NCI-H1092 (cell line): ENCODE measurements at regions not wholly inside any gene's neighbourhood (a gene's known extent, or its start where the extent isn't known, plus 50 kb on each side); places are given as distances from the start of the nearest gene placed in this dataset.

ENCODE experiments used
- DNase-seq: peaks from one replicate; lab custom pipeline; 2025; lab: John Stamatoyannopoulos, UW

DNA sequence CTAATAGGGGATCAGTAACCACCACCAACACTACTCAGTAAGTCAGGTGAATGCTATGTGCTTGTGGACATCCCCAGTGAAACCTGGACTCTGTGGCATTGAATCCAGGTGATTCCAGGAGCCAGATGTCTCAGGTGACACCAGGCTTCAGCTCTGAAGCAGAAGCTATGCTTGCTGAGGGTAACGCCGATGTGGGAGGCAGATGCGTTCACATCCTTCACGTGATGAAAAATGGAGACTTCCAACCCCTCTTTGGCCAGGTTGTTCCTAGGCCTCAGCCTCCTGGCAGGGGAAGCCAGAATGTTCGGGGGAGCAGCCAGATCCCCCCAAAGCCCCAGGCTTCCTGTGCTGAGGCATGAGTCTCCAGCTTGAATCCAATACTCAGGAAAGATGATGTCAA is 209.8 kb upstream of the PDE10A start:
- no peak for DNase-seq

- no peak for DNase-seq
Observed at GRCh38 chr6:165872311-165872710, 209.3 kb upstream of the PDE10A start.

- no peak for DNase-seq
Observed at GRCh38 chr6:165871571-165871970, 208.5 kb upstream of the PDE10A start.

DNA sequence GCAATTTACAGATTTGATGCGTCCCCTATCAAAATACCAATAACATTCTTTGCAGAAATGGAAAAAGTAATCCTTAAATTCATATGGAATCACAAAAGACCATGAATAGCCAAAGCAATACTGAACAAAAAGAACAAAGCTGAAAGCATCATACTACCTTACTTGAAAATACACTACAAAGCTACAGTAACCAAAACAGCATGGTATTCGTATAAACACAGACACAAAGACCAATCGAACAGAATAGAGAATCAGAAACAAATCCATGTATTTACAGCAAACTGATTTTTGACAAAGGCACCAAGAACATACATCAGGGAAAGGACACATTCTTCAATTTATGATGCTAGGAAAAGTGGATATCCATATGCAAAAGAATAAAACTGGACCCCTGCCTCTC is 206.5 kb upstream of the PDE10A start:
- DNase-seq, result no peak

- DNase-seq, result no peak
Observed at GRCh38 chr6:165864925-165865324, 201.9 kb upstream of the PDE10A start.

GRCh38 chr6:165864218-165864617 is 201.2 kb upstream of the PDE10A start:
- no peak for DNase-seq

DNA sequence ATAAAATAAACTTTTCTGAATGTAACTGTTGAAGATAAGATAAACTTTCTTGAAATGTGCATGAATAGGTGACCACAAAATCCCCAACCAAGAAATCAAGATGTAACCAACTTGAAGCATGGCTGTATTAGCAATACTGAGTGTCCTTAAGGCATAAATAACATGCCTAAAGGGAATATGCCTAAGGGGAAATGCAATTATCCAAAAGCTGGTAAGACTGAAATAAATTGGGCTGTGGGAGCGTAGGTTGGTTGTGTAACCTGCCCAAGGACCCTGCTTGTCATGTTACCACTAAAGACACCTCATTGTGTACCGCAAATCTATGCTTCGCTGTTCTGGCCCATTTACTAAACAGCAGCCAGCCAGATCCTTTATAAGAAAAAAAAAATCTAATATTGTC is 200.8 kb upstream of the PDE10A start:
- no peak for DNase-seq

- no peak for DNase-seq
Observed at GRCh38 chr6:165862813-165863212, 199.8 kb upstream of the PDE10A start.

DNA sequence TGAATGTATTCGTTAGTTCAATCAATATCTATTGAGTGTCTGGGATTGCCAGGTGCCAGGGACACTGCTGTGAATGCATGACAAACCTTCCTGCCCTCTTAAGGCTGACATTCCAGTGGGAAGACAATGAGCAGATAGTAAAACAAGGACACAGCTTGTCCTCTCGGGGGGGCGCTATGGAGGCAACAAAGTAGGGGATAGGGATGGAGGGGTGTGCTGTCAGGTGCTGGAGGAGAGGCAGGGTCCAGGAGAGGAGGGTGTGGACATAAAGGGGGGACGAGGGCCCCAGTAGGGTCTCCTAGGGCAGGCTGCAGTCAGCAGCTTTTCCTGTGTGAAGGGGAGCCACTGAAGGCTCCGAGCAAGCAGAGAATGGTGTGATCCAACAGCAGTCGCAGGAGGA is 198.2 kb upstream of the PDE10A start:
- no peak for DNase-seq

DNA sequence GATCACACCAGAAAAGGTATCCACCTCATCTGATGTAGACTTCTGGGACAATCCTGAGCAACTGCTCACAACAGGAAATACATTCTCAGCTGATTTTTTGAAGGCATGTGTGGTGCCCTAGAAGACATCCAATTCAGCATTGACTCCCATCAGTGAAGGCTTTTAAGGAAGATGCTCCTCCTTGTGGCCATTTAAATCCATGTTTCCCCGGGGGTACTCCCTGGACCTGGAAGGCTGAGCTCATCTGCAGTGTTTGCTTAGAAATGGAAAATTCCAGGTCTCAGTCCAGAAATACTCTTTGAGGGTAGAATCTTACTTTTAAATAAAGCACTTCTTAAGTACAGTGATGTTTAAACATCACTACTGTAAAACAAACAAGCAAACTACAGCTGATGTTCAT is 195.5 kb upstream of the PDE10A start:
- no peak for DNase-seq

DNA sequence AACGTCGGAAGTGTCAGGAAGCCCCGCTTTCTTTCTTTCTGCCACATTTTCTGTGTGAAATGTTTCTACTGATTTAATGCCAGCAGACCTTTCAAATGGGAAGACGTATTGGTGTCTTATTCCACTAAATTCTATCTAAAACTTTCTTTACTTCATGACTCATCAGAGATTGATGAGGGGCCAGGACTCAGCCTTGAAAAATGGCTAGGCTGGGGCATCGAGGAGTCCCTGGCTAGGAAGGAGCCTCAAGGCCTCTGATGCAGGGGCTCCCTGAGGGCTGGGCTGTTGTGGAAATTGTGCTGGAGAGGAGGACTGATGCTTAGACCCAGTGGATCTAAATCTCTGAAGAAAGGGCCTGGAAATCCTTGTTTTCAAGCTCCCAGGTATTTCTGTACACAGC is 192.8 kb upstream of the PDE10A start:
- DNase-seq, result no peak

DNA sequence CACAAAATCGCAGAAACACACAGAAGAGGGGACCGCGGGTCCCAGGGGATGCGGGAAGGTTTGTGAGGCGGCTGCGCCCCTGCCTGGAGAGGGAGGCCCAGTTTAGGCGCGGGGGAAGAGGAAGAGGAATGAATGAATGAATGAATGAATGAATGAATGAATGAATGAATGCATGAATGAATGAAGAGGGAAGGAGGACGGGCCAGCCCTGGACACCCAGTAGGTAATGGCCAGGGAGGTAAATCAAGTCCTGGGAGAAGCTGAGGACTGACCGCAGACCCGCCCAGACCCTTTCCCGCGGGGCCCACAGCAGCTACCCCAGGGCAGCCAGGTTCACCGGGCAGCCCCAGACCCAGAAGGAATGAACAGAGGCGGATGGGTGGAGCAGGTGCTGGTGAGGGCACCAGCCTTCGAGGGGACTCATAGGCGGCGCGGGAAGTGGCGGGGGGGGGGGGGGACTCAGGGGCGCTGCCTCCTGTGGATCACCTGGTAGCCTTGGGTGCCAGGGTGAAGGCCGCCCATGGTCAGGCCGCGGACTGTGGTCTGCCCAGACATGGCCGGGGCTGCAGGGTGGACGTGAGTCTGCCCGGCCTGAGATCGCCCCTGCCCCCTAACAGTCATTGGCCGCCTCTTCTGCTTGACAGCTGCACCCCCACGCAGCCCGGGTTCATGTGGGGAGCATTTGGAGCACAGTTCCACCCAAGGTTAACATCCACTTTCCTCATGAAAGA is 192.0 kb upstream of the PDE10A start:
- DNase-seq, result no peak

DNA sequence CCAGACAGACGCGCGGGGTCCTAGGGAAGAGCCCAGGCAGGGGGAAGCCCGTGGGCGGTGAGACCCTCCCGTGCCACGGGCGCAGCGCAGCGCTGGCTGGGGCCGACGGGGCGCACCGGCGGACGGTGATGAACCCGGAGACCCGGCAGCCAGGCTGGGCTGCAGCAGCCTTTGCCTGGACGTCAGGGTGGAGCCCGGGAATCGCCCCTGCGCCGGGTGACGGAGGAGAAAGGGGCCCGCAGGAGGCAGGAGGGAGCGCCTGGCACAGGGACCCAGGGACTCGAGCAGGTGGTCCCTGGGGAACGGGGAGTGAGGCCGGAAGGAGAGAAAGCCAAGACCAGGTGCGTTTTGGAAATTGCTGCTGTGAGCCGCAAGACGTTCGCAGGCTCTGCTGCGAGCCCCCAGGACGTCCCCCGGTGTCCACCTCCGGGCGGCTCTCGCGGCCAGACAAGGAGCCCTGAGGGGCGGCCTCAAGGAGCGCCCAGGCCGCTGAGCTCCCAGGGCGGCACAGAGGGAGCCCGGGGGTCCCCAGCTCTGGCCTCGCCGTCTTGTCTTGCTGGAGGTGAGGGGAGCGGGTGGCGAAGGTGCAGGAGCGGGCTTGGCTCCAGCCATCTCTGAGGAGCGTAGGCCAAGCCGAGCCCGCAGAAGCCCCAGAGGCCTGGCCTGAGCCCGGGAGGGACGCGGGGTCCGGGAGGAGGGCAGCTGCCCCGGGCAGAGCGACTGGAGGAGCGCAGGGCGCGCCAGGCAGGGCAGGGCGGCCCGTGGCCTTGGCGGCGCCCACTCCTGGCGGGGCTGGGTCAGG is 191.2 kb upstream of the PDE10A start:
- DNase-seq, result no peak

DNA sequence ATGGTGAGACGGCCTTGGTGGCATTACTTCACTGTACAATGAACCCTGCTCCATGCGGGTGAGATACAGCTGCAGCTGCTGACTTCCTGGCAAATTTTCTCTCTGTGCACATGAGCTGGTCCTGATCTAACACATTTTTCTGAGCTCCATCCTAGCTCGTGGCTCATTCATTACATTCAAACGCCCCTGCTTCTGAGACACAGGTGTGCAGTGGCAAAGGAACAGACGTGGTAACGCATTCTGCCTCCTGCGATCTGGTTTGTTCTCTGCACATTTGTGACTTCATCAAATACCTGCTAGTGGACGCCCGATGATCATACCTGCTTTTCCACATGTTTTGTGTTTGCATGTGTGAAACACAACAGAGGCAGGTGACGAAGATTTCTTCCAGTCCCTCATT is 189.6 kb upstream of the PDE10A start:
- DNase-seq, result no peak

DNA sequence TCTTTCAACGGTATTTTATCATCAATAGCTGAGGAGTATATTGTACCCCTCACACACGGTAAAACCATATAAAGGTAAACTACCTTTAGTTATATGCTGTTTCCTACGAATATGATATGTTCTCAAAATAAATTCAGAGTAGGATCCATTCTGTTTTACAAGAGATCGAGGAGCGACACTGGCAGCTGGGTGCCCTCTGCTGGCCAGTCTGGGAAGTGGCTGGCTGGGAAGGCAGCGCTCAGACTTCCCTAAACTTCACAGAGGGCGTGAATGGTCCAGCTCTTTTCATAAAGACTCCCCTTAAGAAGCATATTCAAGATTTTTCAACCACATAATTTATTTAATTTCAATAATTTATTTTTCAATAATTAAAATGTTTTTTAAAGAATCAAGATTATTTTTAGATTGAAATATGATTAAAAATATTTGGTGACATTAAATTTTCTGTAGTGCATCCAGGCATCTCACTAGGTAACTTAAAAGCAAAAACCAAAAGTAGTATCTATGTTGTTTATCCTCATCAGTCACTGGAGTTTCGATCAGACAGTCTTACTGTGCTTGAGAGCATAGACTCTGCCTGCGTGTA is 187.5 kb upstream of the PDE10A start:
- peak; percentile 55 for DNase-seq

DNA sequence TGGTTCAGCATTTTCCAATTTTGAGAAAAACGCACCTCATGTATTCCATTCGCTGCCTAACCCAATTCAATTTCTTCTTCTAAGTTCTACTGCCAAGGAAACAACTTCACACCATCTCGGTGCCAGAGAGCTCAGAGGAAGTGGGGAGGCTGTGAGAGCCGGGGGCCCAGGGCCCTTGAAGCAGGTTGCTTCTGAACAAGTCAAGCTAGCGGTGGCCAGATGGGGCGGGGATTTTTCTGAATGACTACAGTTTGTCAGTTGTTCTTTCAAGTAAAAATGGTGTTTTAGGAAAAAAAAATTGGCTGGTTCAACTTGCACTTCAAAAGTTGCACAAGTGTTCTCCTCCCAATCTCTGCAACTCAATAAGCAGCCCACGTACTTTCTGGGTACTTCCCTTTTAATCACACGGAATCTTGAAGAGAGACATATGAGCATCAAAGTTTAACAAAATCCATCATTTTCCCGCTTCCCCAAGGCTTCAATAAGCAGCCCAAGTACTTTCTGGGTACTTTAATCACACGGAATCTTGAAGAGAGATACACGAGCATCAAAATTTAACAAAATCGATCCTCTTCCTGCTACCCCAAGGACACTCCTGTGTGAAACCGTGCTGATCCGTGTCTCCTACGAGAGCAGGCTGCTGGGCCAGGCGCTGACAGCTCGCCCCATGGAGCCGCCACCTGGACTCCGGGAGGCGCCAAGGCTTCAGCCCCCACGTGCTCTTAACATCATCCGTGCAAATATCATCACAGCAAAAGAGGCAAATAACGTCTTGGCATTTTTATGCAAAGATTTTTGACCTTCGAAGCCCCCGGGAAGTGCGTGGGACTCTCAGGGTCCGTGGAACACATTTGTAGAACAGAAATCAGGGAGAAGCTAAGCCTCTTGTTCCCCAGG is 186.7 kb upstream of the PDE10A start:
- peak; percentile 23 for DNase-seq

DNA sequence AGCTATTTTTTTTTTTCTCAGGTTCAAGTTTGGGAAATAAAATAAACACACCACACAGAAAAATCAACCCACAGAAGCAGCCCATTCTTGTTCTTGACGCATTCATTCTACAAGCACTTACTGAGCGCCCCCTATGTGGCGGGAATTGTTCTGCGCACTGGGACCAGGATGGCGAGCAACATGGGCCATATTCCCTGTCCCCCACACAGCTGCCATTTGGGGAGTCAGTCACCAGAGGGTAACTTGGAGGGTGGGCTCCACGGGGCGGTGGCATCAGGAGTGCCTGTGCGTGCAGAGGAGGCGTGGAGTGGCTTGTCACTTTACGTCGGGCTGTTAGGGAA is 185.0 kb upstream of the PDE10A start:
- DNase-seq, result no peak

- no peak for DNase-seq
Observed at GRCh38 chr6:165847407-165848085, 184.5 kb upstream of the PDE10A start.

GRCh38 chr6:165846123-165846966 is 183.3 kb upstream of the PDE10A start:
- DNase-seq, result peak; percentile 32

DNA sequence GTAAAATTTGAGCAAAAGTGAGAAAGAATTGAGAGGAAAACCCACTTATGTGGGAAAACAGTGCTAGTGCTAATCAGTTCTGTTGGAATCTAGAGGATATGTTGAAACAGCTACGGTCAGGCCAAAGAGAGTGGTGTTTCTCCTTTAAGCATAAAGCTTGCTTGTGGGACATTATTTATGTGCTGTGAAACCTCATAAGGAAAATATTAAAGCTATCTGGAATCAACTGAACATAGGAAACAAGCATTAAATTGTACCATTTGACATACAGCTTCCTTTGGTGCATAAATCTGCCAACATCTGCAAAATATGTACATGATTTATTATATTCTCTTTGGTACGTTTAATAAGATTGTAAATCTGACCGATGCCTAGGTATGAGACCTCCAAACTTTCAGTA is 182.5 kb upstream of the PDE10A start:
- no peak for DNase-seq
